ENCODE measurements at regions not wholly inside any gene's neighbourhood (a gene's known extent, or its start where the extent isn't known, plus 50 kb on each side); places are given as distances from the start of the nearest gene placed in this dataset.

- no peaks in the 10 kb centered on the region for H3K36me3 ChIP-seq (ENCODE audit: control insufficient read depth, insufficient read depth, low read length)
- H3K27me3 ChIP-seq (ENCODE audit: control insufficient read depth, insufficient read depth, low read length), result no peaks in the 10 kb centered on the region
- H3K4me3 ChIP-seq (ENCODE audit: low read depth, low read length), result no peak overlapping the region
- no peak for DNase-seq (ENCODE audit: low read depth)
- TF ChIP-seq CTCF (IDR thresholded peaks at IDR 0.05; ENCODE audit: insufficient read depth, low read length, poor library complexity, severe bottlenecking), result no peak
Measured at GRCh38 chr10:130611239-130611638, 475.0 kb downstream of the GLRX3 start.

- no peak overlapping the region for H3K4me3 ChIP-seq (ENCODE audit: low read depth, low read length)
- H3K27me3 ChIP-seq (ENCODE audit: control insufficient read depth, insufficient read depth, low read length), result no peaks in the 10 kb centered on the region
- H3K36me3 ChIP-seq (ENCODE audit: control insufficient read depth, insufficient read depth, low read length), result no peaks in the 10 kb centered on the region
- TF ChIP-seq CTCF (IDR thresholded peaks at IDR 0.05; ENCODE audit: insufficient read depth, low read length, poor library complexity, severe bottlenecking), result no peak
- no peak for DNase-seq (ENCODE audit: low read depth)
Measured at GRCh38 chr10:130615457-130615856, 479.3 kb downstream of the GLRX3 start.

GRCh38 chr10:130617985-130618384 is 481.8 kb downstream of the GLRX3 start:
- H3K27me3 ChIP-seq (ENCODE audit: control insufficient read depth, insufficient read depth, low read length), result no peaks in the 10 kb centered on the region
- H3K36me3 ChIP-seq (ENCODE audit: control insufficient read depth, insufficient read depth, low read length), result no peaks in the 10 kb centered on the region
- TF ChIP-seq CTCF (IDR thresholded peaks at IDR 0.05; ENCODE audit: insufficient read depth, low read length, poor library complexity, severe bottlenecking), result no peak
- H3K4me3 ChIP-seq (ENCODE audit: low read depth, low read length), result no peak overlapping the region
- DNase-seq (ENCODE audit: low read depth), result no peak

GRCh38 chr10:130618647-130619046 is 482.5 kb downstream of the GLRX3 start:
- Histone ChIP-seq H3K4me3 (ENCODE audit: low read depth, low read length) (no peak overlapping the region), H3K36me3 (ENCODE audit: control insufficient read depth, insufficient read depth, low read length) (no peaks in the 10 kb centered on the region), H3K27me3 (ENCODE audit: control insufficient read depth, insufficient read depth, low read length) (no peaks in the 10 kb centered on the region)
- DNase-seq (ENCODE audit: low read depth), result no peak
- TF ChIP-seq CTCF (IDR thresholded peaks at IDR 0.05; ENCODE audit: insufficient read depth, low read length, poor library complexity, severe bottlenecking), result no peak

GRCh38 chr10:130621231-130621775 is 485.1 kb downstream of the GLRX3 start:
- Histone ChIP-seq H3K4me3 (ENCODE audit: low read depth, low read length) (no peak overlapping the region), H3K27me3 (ENCODE audit: control insufficient read depth, insufficient read depth, low read length) (no peaks in the 10 kb centered on the region), H3K36me3 (ENCODE audit: control insufficient read depth, insufficient read depth, low read length) (no peaks in the 10 kb centered on the region)
- DNase-seq (ENCODE audit: low read depth), result no peak
- TF ChIP-seq CTCF (IDR thresholded peaks at IDR 0.05; ENCODE audit: insufficient read depth, low read length, poor library complexity, severe bottlenecking), result no peak

- H3K4me3 ChIP-seq (ENCODE audit: low read depth, low read length), result no peak overlapping the region
- no peak for TF ChIP-seq CTCF (IDR thresholded peaks at IDR 0.05; ENCODE audit: insufficient read depth, low read length, poor library complexity, severe bottlenecking)
- no peaks in the 10 kb centered on the region for H3K27me3 ChIP-seq (ENCODE audit: control insufficient read depth, insufficient read depth, low read length)
- H3K36me3 ChIP-seq (ENCODE audit: control insufficient read depth, insufficient read depth, low read length), result no peaks in the 10 kb centered on the region
- DNase-seq (ENCODE audit: low read depth), result no peak
Measured at GRCh38 chr10:130623680-130624267, 487.6 kb downstream of the GLRX3 start.
